Fibroblast of the aortic adventitia (primary cell): ENCODE measurements at regions not wholly inside any gene's neighbourhood (a gene's known extent, or its start where the extent isn't known, plus 50 kb on each side); places are given as distances from the start of the nearest gene placed in this dataset.

ENCODE experiments used
- DNase-seq: peaks from one replicate; pipeline ENCODE4 v3.0.0-alpha.2; 2010; ENCODE audit warnings: low read depth
- H3K4me3 ChIP-seq: 2 replicates; pipeline ENCODE4 v1.5.1; 2011; ENCODE audit warnings: low read depth, mild to moderate bottlenecking, control low read depth, low read length, moderate library complexity
- CTCF ChIP-seq: IDR thresholded peaks from 2 replicates; pipeline ENCODE4 v1.5.1; 2011; ENCODE audit warnings: mild to moderate bottlenecking, low read length, control low read depth, inconsistent platforms; ENCODE audit not compliant: insufficient read depth

GRCh38 chr21:31509194-31510017 lies 150.1 kb upstream of the SOD1 start:
- DNase-seq: no peak
- no peak overlapping the region for H3K4me3 ChIP-seq
- no peak for TF ChIP-seq CTCF

- H3K4me3 ChIP-seq: no peak overlapping the region
- no peak for DNase-seq
- no peak for TF ChIP-seq CTCF
Observed at GRCh38 chr21:31505975-31506374, 153.5 kb upstream of the SOD1 start.

GRCh38 chr21:31503939-31504338 lies 155.6 kb upstream of the SOD1 start:
- no peak for TF ChIP-seq CTCF
- no peak for DNase-seq
- no peak overlapping the region for H3K4me3 ChIP-seq

- no peak for DNase-seq
- no peak overlapping the region for H3K4me3 ChIP-seq
- no peak for TF ChIP-seq CTCF
Observed at GRCh38 chr21:31503467-31503866, 156.0 kb upstream of the SOD1 start.

- no peak for DNase-seq
- H3K4me3 ChIP-seq: no peak overlapping the region
- TF ChIP-seq CTCF: no peak
Observed at GRCh38 chr21:31502537-31503143, 156.9 kb upstream of the SOD1 start.

GRCh38 chr21:31501926-31502325 lies 157.6 kb upstream of the SOD1 start:
- H3K4me3 ChIP-seq: no peak overlapping the region
- TF ChIP-seq CTCF: no peak
- no peak for DNase-seq
